Spleen (tissue), 7 donors: ENCODE measurements at regions not wholly inside any gene's neighbourhood (a gene's known extent, or its start where the extent isn't known, plus 50 kb on each side); places are given as distances from the start of the nearest gene placed in this dataset.

ENCODE experiments used
- CTCF ChIP-seq, 11 experiments: fragments of 200-600 bp in 7 of 11; fragments of 450-650 bp in 4 of 11; sonication (generic) in 4 of 11; IDR thresholded peaks in 8 of 11; conservative IDR thresholded peaks in 3 of 11; 1 replicate in 7 of 11; 2 replicates in 4 of 11; pipeline versions ENCODE4 v1.4.0 to v1.8.0; 2016 to 2021; ENCODE audit warnings: antibody characterized with exemption in 11 of 11, inconsistent platforms in 4 of 11, mild to moderate bottlenecking in 1 of 11
- POLR2AphosphoS5 ChIP-seq, 3 donors: sonication (generic); formaldehyde crosslinking; IDR thresholded peaks; one replicate each; pipeline ENCODE4 v1.5.1; 2017; ENCODE audit warnings: antibody characterized with exemption in 3 of 3
- donor health status: DM: no; HTN: no; CAD: no; lungs with moderate emphysema.
- donor health status: DM: no; HTN: no; CAD: no.
- donor health status: DM: no; HTN: no; CAD: no.

GRCh38 chr15:24777307-24777706 lies 101.7 kb downstream of the NPAP1 start:
- no peak for TF ChIP-seq CTCF (IDR thresholded peaks at IDR 0.05 in 8 of 11, conservative IDR thresholded peaks at IDR 0.05 in 3 of 11)
- TF ChIP-seq POLR2AphosphoS5 (IDR thresholded peaks at IDR 0.05): no peak
